ENCODE measurements at regions not wholly inside any gene's neighbourhood (a gene's known extent, or its start where the extent isn't known, plus 50 kb on each side); places are given as distances from the start of the nearest gene placed in this dataset.

DNA sequence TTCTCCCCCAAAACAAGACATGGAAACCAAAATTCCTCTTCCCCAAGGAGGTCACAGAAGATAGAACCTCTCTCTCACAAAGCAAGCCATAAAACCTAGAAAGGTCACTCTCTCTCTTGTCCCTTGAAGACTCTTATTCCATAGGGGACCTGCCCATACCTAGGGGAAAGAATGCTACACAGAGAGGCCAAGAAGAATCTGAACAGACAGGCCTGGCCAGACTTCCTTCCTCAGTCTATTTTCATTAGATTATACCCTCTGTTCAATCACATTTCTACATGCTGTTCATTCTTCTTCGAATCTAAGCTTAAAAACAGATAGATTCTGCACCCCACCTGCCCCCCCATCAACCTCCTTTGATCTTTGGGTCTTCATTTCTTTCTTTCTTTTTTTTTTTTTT lies 206.8 kb downstream of the TLE4 start:
- no peak overlapping the region for H3K4me3 ChIP-seq (replicated peaks in 1 of 3; ENCODE audit: insufficient read depth in 1 of 3, low read depth in 1 of 3, low read length in 3 of 3)
- BruUV-seq (replicated peaks) = no TSS peak
- H3K9me1 ChIP-seq (replicated peaks; ENCODE audit: control insufficient read depth, extremely low read depth, insufficient read depth, low read length) = no peaks in the 10 kb centered on the region
- POLR2A ChIA-PET = no interaction called here
- H3K27me3 ChIP-seq (ENCODE audit: control insufficient read depth in 2 of 2, insufficient read depth in 2 of 2, low read length in 2 of 2) = peaks cover 0 to 2% of the 10 kb centered on the region in 2 experiments
- H3K4me1 ChIP-seq (ENCODE audit: control insufficient read depth, extremely low read depth, insufficient read depth, low read length) = no peaks in the 10 kb centered on the region
- no peak overlapping the region for H2AFZ ChIP-seq (ENCODE audit: low read depth, low read length)
- TF ChIP-seq FOS (IDR thresholded peaks at IDR 0.05; ENCODE audit: borderline replicate concordance, insufficient read depth, low read length) = no peak
- TF ChIP-seq JUN (IDR thresholded peaks at IDR 0.05; ENCODE audit: borderline replicate concordance, insufficient read depth, insufficient read length, low read depth) = no peak
- no peak for TF ChIP-seq EZH2 (IDR thresholded peaks at IDR 0.05; ENCODE audit: borderline replicate concordance, low read depth, low read length, severe bottlenecking)
- no peak for TF ChIP-seq MYC (IDR thresholded peaks at IDR 0.05; ENCODE audit: low read depth, low read length)
- TF ChIP-seq, protein P1, sequence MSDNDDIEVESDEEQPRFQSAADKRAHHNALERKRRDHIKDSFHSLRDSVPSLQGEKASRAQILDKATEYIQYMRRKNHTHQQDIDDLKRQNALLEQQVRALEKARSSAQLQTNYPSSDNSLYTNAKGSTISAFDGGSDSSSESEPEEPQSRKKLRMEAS (IDR thresholded peaks at IDR 0.05; ENCODE audit: insufficient read depth, insufficient read length) = no peak
- no peak for TF ChIP-seq POLR2AphosphoS5 (IDR thresholded peaks at IDR 0.05; ENCODE audit: insufficient read depth, low read depth, low read length)
- TF ChIP-seq POLR2A (IDR thresholded peaks at IDR 0.05; ENCODE audit: low read depth, low read length) = no peak
- TF ChIP-seq, protein P2, sequence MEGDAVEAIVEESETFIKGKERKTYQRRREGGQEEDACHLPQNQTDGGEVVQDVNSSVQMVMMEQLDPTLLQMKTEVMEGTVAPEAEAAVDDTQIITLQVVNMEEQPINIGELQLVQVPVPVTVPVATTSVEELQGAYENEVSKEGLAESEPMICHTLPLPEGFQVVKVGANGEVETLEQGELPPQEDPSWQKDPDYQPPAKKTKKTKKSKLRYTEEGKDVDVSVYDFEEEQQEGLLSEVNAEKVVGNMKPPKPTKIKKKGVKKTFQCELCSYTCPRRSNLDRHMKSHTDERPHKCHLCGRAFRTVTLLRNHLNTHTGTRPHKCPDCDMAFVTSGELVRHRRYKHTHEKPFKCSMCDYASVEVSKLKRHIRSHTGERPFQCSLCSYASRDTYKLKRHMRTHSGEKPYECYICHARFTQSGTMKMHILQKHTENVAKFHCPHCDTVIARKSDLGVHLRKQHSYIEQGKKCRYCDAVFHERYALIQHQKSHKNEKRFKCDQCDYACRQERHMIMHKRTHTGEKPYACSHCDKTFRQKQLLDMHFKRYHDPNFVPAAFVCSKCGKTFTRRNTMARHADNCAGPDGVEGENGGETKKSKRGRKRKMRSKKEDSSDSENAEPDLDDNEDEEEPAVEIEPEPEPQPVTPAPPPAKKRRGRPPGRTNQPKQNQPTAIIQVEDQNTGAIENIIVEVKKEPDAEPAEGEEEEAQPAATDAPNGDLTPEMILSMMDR (IDR thresholded peaks at IDR 0.05; ENCODE audit: extremely low read depth in 1 of 2, insufficient read depth in 1 of 2, low read depth in 1 of 2, low read length in 2 of 2) = no peak
- TF ChIP-seq GATA2 (IDR thresholded peaks at IDR 0.05; ENCODE audit: insufficient read depth, insufficient read length, low read depth, low read length) = no peak
- no peak overlapping the region for H3K4me2 ChIP-seq (ENCODE audit: insufficient read depth, low read length)
- CTCF ChIA-PET = no interaction called here
- H3K9me3 ChIP-seq (replicated peaks; ENCODE audit: control insufficient read depth, insufficient read depth, low read length) = no peaks in the 10 kb centered on the region
- H4K20me1 ChIP-seq (replicated peaks; ENCODE audit: control insufficient read depth, extremely low read depth, insufficient read depth, low read length) = no peaks in the 10 kb centered on the region
- intact Hi-C loops (cut with micrococcal nuclease) = no loop called here
- H3K9ac ChIP-seq (replicated peaks; ENCODE audit: extremely low read depth, insufficient read depth, low read length) = no peak overlapping the region
- H3K79me2 ChIP-seq (ENCODE audit: control insufficient read depth, insufficient read depth, low read length) = no peaks in the 10 kb centered on the region
- DNase-seq (ENCODE audit: low read depth, low spot score) (no peak), FAIRE-seq (no peak)
- H3K27ac ChIP-seq (ENCODE audit: insufficient read depth, low read depth, low read length) = no peak overlapping the region
- dilution Hi-C loops (cut with MboI; ENCODE audit: extremely low pct_ligation_motif_present, low sequenced_read_pairs) = no loop called here
- H3K36me3 ChIP-seq (ENCODE audit: control insufficient read depth in 2 of 2, extremely low read depth in 1 of 2, insufficient read depth in 2 of 2, low read length in 2 of 2) = no peaks in the 10 kb centered on the region
